HepG2 (cell line): ENCODE measurements at regions not wholly inside any gene's neighbourhood (a gene's known extent, or its start where the extent isn't known, plus 50 kb on each side); places are given as distances from the start of the nearest gene placed in this dataset.
A peak's percentile ranks its signal among the peaks of the same experiment; 100 is the strongest.

Experiments used
- CAMTA2 ChIP-seq: sonication (generic); formaldehyde crosslinking; IDR thresholded peaks from 2 replicates; pipeline ENCODE4 v1.4.0; 2020; ENCODE audit warnings: mild to moderate bottlenecking, missing genetic modification reagents, borderline replicate concordance
- CHD4 ChIP-seq: fragments of 200-600 bp; sonication (generic); IDR thresholded peaks from 2 replicates; pipeline ENCODE4 v1.7.0; 2017; ENCODE audit warnings: mild to moderate bottlenecking, low read length, borderline replicate concordance
- FUBP1 ChIP-seq: sonication (generic); formaldehyde crosslinking; IDR thresholded peaks from 2 replicates; pipeline ENCODE4 v1.5.1; 2020; ENCODE audit warnings: missing genetic modification reagents, mild to moderate bottlenecking, borderline replicate concordance
- GLI4 ChIP-seq: sonication (generic); formaldehyde crosslinking; IDR thresholded peaks from 2 replicates; pipeline ENCODE4 v1.5.1; 2020; ENCODE audit warnings: missing genetic modification reagents, mild to moderate bottlenecking, moderate library complexity, borderline replicate concordance
- HMGXB3 ChIP-seq: sonication (generic); formaldehyde crosslinking; IDR thresholded peaks from 2 replicates; pipeline ENCODE4 v1.4.0; 2020; ENCODE audit warnings: missing genetic modification reagents, borderline replicate concordance
- KAT7 ChIP-seq: IDR thresholded peaks from 2 replicates; pipeline ENCODE4 v1.6.1; 2018; ENCODE audit warnings: borderline replicate concordance, missing compliant biosample characterization
- KLF11 ChIP-seq: IDR thresholded peaks from 2 replicates; pipeline ENCODE4 v1.6.1; 2016; ENCODE audit warnings: missing compliant biosample characterization
- MTF2 ChIP-seq: sonication (generic); formaldehyde crosslinking; IDR thresholded peaks from 2 replicates; pipeline ENCODE4 v1.5.0; 2020; ENCODE audit warnings: missing genetic modification reagents, borderline replicate concordance
- MXD4 ChIP-seq: IDR thresholded peaks from 2 replicates; pipeline ENCODE4 v1.6.1; 2016; ENCODE audit warnings: mild to moderate bottlenecking, missing biosample characterization, missing genetic modification reagents
- SAFB2 ChIP-seq: sonication (generic); formaldehyde crosslinking; IDR thresholded peaks from 2 replicates; pipeline ENCODE4 v1.5.1; 2020; ENCODE audit warnings: missing genetic modification reagents, low read depth, mild to moderate bottlenecking, borderline replicate concordance
- SYNCRIP ChIP-seq: fragments of 200-400 bp; formaldehyde crosslinking; IDR thresholded peaks from 2 replicates; pipeline ENCODE4 v1.6.1; 2018; ENCODE audit warnings: mild to moderate bottlenecking, low read depth, low read length; ENCODE audit not compliant: insufficient read depth
- ZBTB26 ChIP-seq: IDR thresholded peaks from 2 replicates; pipeline ENCODE4 v1.6.1; 2016; ENCODE audit warnings: missing compliant biosample characterization, missing genetic modification reagents, borderline replicate concordance
- ZBTB7B ChIP-seq: sonication (generic); formaldehyde crosslinking; IDR thresholded peaks from 2 replicates; pipeline ENCODE4 v1.4.0; 2020; ENCODE audit warnings: missing genetic modification reagents
- ZKSCAN1 ChIP-seq: fragments of 150-350 bp; IDR thresholded peaks from 2 replicates; pipeline ENCODE4 v1.6.1; 2014; ENCODE audit warnings: low read length
- ZNF230 ChIP-seq: sonication (generic); formaldehyde crosslinking; IDR thresholded peaks from 2 replicates; pipeline ENCODE4 v1.4.0; 2020; ENCODE audit warnings: mild to moderate bottlenecking, missing genetic modification reagents
- ZNF30 ChIP-seq: sonication (generic); formaldehyde crosslinking; IDR thresholded peaks from 2 replicates; pipeline ENCODE4 v1.5.0; 2020; ENCODE audit warnings: mild to moderate bottlenecking, missing genetic modification reagents
- ZNF451 ChIP-seq: sonication (generic); formaldehyde crosslinking; IDR thresholded peaks from 2 replicates; pipeline ENCODE4 v1.5.0; 2020; ENCODE audit warnings: mild to moderate bottlenecking, missing genetic modification reagents
- ZNF605 ChIP-seq: sonication (generic); formaldehyde crosslinking; IDR thresholded peaks from 2 replicates; pipeline ENCODE4 v1.8.0; 2022; ENCODE audit warnings: mild to moderate bottlenecking, missing genetic modification reagents
- ZNF629 ChIP-seq: sonication (generic); formaldehyde crosslinking; conservative IDR thresholded peaks from 2 replicates; pipeline ENCODE4 v1.5.0; 2020; ENCODE audit warnings: missing genetic modification reagents
- ZNF790 ChIP-seq: sonication (generic); formaldehyde crosslinking; IDR thresholded peaks from 2 replicates; pipeline ENCODE4 v1.8.0; 2022; ENCODE audit warnings: missing genetic modification reagents, mild to moderate bottlenecking, borderline replicate concordance

- TF ChIP-seq CAMTA2 (peak; percentile 27; the same call in 1 of the 2 replicates), GLI4 (CRISPR knock-in tag) (no peak), SAFB2 (CRISPR knock-in tag) (peak; percentile 72; the same call in 1 of the 2 replicates), FUBP1 (CRISPR knock-in tag) (no peak), ZNF30 (CRISPR knock-in tag) (0 out of 2 replicates have a peak, but pooled peaks have one; percentile 43), MTF2 (CRISPR knock-in tag) (peak; percentile 84; the same call in 1 of the 2 replicates), CHD4 (peak; percentile 26), ZNF605 (CRISPR knock-in tag) (peak; percentile 67; the same call in 1 of the 2 replicates), ZBTB7B (CRISPR knock-in tag) (peak; percentile 96), ZNF629 (CRISPR knock-in tag) (0 out of 2 replicates have a peak, but pooled peaks have one; percentile 0), MXD4 (peak; percentile 88; the same call in 1 of the 2 replicates), SYNCRIP (no peak), KAT7 (CRISPR knock-in tag) (peak; percentile 85), ZNF790 (CRISPR knock-in tag) (0 out of 2 replicates have a peak, but pooled peaks have one; percentile 67), HMGXB3 (peak; percentile 13; the same call in 1 of the 2 replicates), ZBTB26 (CRISPR knock-in tag) (peak; percentile 67; the same call in 1 of the 2 replicates), ZKSCAN1 (0 out of 2 replicates have a peak, but pooled peaks have one; percentile 20), ZNF451 (peak; percentile 78; the same call in 1 of the 2 replicates), KLF11 (CRISPR knock-in tag) (0 out of 2 replicates have a peak, but pooled peaks have one; percentile 45), ZNF230 (peak; percentile 52; the same call in 1 of the 2 replicates)
These were observed 95.9 kb upstream of the CALM2 start (continued) for GRCh38 chr2:47272031-47272864.
